Neuronal stem cell (in vitro differentiated cells): ENCODE measurements at regions not wholly inside any gene's neighbourhood (a gene's known extent, or its start where the extent isn't known, plus 50 kb on each side); places are given as distances from the start of the nearest gene placed in this dataset.
A peak's percentile ranks its signal among the peaks of the same experiment; 100 is the strongest.

Experiments used
- DNase-seq: peaks from one replicate; pipeline ENCODE4 v3.0.0-alpha.2; 2013; ENCODE audit warnings: low spot score
- H2AFZ ChIP-seq: one replicate; pipeline ENCODE4 v1.6.1; 2013; ENCODE audit warnings: mild to moderate bottlenecking, low read length, inconsistent platforms
- H2AK5ac ChIP-seq: 2 replicates; pipeline ENCODE4 v1.6.1; 2013; ENCODE audit warnings: low read depth, mild to moderate bottlenecking, inconsistent platforms, low read length, moderate library complexity, mixed read lengths
- H2BK120ac ChIP-seq: 2 replicates; pipeline ENCODE4 v1.6.1; 2013; ENCODE audit warnings: low read depth, mild to moderate bottlenecking, inconsistent platforms, low read length, moderate library complexity, mixed read lengths
- H2BK12ac ChIP-seq: one replicate; pipeline ENCODE4 v1.6.1; 2013; ENCODE audit warnings: low read length, inconsistent platforms
- H2BK15ac ChIP-seq: 2 replicates; pipeline ENCODE4 v1.6.1; 2013; ENCODE audit warnings: mild to moderate bottlenecking, low read length, inconsistent platforms, mixed read lengths
- H2BK5ac ChIP-seq: one replicate; pipeline ENCODE4 v1.6.1; 2013; ENCODE audit warnings: inconsistent platforms, mild to moderate bottlenecking, low read length, moderate library complexity
- H3K14ac ChIP-seq: one replicate; pipeline ENCODE4 v1.6.1; 2013; ENCODE audit warnings: low read length, inconsistent platforms
- H3K18ac ChIP-seq: 2 replicates; pipeline ENCODE4 v1.6.1; 2013; ENCODE audit warnings: low read length, inconsistent platforms
- H3K23ac ChIP-seq: 2 replicates; pipeline ENCODE4 v1.6.1; 2013; ENCODE audit warnings: low read depth, mild to moderate bottlenecking, mixed read lengths, low read length, inconsistent platforms; ENCODE audit not compliant: poor library complexity
- H3K27ac ChIP-seq: replicated peaks from 3 replicates; pipeline ENCODE4 v1.5.1; 2013; ENCODE audit warnings: low read length, inconsistent platforms
- H3K27me3 ChIP-seq, 3 experiments: 2 replicates each; pipeline ENCODE4 v1.6.1; 2013; ENCODE audit warnings: low read length in 3 of 3, mild to moderate bottlenecking in 2 of 3, inconsistent platforms in 1 of 3, low read depth in 1 of 3, mixed read lengths in 1 of 3, moderate library complexity in 1 of 3; ENCODE audit not compliant: control insufficient read depth in 3 of 3, insufficient read depth in 3 of 3
- H3K36me3 ChIP-seq, 2 donors: replicated peaks in 1 of 2; 2 replicates each; pipeline ENCODE4 v1.6.1; 2013; ENCODE audit warnings: low read length in 2 of 2; ENCODE audit not compliant: control insufficient read depth in 2 of 2, insufficient read depth in 2 of 2
- H3K4ac ChIP-seq: 2 replicates; pipeline ENCODE4 v1.6.1; 2013; ENCODE audit warnings: inconsistent platforms, mild to moderate bottlenecking, low read length, moderate library complexity
- H3K4me1 ChIP-seq, 2 donors: 1 replicate in 1 of 2; 2 replicates in 1 of 2; pipeline ENCODE4 v1.6.1; 2013; ENCODE audit warnings: low read length in 2 of 2, low read depth in 1 of 2; ENCODE audit not compliant: control insufficient read depth in 2 of 2, insufficient read depth in 1 of 2
- H3K4me2 ChIP-seq: one replicate; pipeline ENCODE4 v1.6.1; 2013; ENCODE audit warnings: mild to moderate bottlenecking, low read length, inconsistent platforms; ENCODE audit not compliant: insufficient read depth, poor library complexity, severe bottlenecking
- H3K4me3 ChIP-seq, 2 donors: 2 replicates each; pipeline ENCODE4 v1.5.1; 2013; ENCODE audit warnings: low read length in 2 of 2, mild to moderate bottlenecking in 2 of 2, inconsistent platforms in 1 of 2, moderate library complexity in 1 of 2
- H3K79me1 ChIP-seq: one replicate; pipeline ENCODE4 v1.6.1; 2013; ENCODE audit warnings: low read depth, mild to moderate bottlenecking, inconsistent platforms, low read length, moderate library complexity
- H3K9ac ChIP-seq: one replicate; pipeline ENCODE4 v1.6.1; 2013; ENCODE audit warnings: mild to moderate bottlenecking, low read depth, low read length, inconsistent platforms; ENCODE audit not compliant: poor library complexity
- H3K9me3 ChIP-seq, 2 donors: replicated peaks in 1 of 2; 2 replicates each; pipeline versions ENCODE3 to v1.6.1; 2013; ENCODE audit warnings: low read length in 2 of 2, mild to moderate bottlenecking in 2 of 2, inconsistent platforms in 1 of 2, low read depth in 1 of 2, mixed read lengths in 1 of 2, moderate library complexity in 1 of 2; ENCODE audit not compliant: control insufficient read depth in 2 of 2, insufficient read depth in 1 of 2
- H4K8ac ChIP-seq: one replicate; pipeline ENCODE4 v1.6.1; 2013; ENCODE audit warnings: low read depth, mild to moderate bottlenecking, inconsistent platforms, low read length, moderate library complexity
- H4K91ac ChIP-seq: one replicate; pipeline ENCODE4 v1.6.1; 2013; ENCODE audit warnings: low read length, low read depth, mild to moderate bottlenecking, inconsistent platforms; ENCODE audit not compliant: poor library complexity
- WGBS, 2 donors: extraction: QIAGEN DNeasy Blood & Tissue Kit; methylation state at CpG; one replicate each; pipeline ENCODE4 v1.1.7; 2013; ENCODE audit warnings: missing lambda C conversion rate in 2 of 2, mixed read lengths in 1 of 2; ENCODE audit not compliant: insufficient read length in 2 of 2, insufficient replicate concordance in 1 of 2; ENCODE audit errors: extremely low coverage in 2 of 2; 5-methylcytosine and 5-hydroxymethylcytosine counted together

GRCh38 chr10:3408603-3409365, 236.2 kb upstream of the PITRM1 start:
- Histone ChIP-seq H3K9ac (no peak overlapping the region), H2BK5ac (no peak overlapping the region), H3K27ac (no peak overlapping the region), H2AFZ (no peak overlapping the region), H3K79me1 (no peaks in the 10 kb centered on the region), H3K14ac (peak overlapping the region; percentile 10), H4K91ac (no peak overlapping the region), H3K27me3 (no peaks in the 10 kb centered on the region), H2BK120ac (no peak overlapping the region), H3K9me3 (peaks cover 2 to 5% of the 10 kb centered on the region in 2 donors), H2AK5ac (no peak overlapping the region), H3K4ac (no peak overlapping the region), H4K8ac (no peak overlapping the region), H2BK15ac (no peak overlapping the region), H2BK12ac (no peak overlapping the region), H3K4me3 (no peak overlapping the region), H3K4me1 (no peaks in the 10 kb centered on the region), H3K18ac (no peak overlapping the region), H3K36me3 (no peaks in the 10 kb centered on the region), H3K4me2 (no peak overlapping the region), H3K23ac (no peak overlapping the region)
- no peak for DNase-seq
- no CpG with 5 or more reads among the region's 6 CpGs for WGBS, 2 donors

DNA sequence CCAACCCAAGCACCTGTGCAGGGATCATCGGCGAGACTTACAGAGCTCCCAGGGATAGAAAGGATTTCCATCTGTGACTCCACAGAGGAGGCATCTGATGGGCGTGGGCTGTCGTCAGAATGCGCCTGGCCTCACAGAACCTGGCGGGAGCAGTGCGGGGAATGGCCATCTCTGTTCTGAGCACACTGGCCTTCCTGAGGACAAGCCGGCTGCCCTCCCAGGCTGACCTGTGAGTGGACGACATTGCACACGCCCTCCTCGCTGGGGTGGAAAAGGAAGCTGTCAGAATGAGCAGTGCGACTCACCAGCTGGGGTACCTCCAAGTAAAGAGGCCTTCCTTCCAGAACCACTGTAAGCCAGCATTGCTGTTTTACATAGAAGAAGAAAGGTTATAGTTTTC, 234.6 kb upstream of the PITRM1 start:
- Histone ChIP-seq H3K18ac (no peak overlapping the region), H3K9me3 (peaks cover 2 to 5% of the 10 kb centered on the region in 2 donors), H3K27ac (no peak overlapping the region), H4K91ac (no peak overlapping the region), H4K8ac (no peak overlapping the region), H2BK5ac (no peak overlapping the region), H3K4me1 (no peaks in the 10 kb centered on the region), H3K4me2 (no peak overlapping the region), H2BK120ac (no peak overlapping the region), H3K23ac (no peak overlapping the region), H3K14ac (no peak overlapping the region), H2BK15ac (no peak overlapping the region), H3K4me3 (no peak overlapping the region), H3K36me3 (no peaks in the 10 kb centered on the region), H3K9ac (no peak overlapping the region), H3K79me1 (no peaks in the 10 kb centered on the region), H3K4ac (no peak overlapping the region), H2AFZ (no peak overlapping the region), H2BK12ac (no peak overlapping the region), H3K27me3 (no peaks in the 10 kb centered on the region), H2AK5ac (no peak overlapping the region)
- DNase-seq = no peak
- WGBS, 2 donors = no CpG with 5 or more reads among the region's 12 CpGs

DNA sequence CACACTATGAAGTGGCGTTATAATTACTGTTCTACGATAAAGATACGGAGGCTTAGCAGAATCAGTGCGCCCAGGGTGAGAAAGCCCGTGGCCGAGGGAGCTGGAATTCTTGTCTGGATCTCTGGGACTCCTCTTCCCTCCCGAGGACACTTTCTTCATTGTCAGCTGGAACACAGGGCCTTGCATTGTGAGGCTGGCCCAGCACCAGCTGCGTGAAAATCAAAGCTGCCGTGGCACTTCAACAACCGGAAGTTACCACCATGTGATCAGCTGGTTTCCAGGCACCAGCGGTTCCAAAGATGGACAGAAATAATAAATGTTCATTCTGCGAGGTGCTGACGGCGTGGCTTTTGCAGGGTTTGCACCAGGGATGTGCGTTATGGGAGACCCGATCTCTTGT, 234.0 kb upstream of the PITRM1 start:
- H2BK120ac ChIP-seq = no peak overlapping the region
- H2AK5ac ChIP-seq = no peak overlapping the region
- no peaks in the 10 kb centered on the region for H3K27me3 ChIP-seq
- H3K36me3 ChIP-seq = no peaks in the 10 kb centered on the region
- no peak overlapping the region for H3K27ac ChIP-seq
- H3K4ac ChIP-seq = no peak overlapping the region
- no peak overlapping the region for H4K8ac ChIP-seq
- no peak for DNase-seq
- no peak overlapping the region for H4K91ac ChIP-seq
- H3K23ac ChIP-seq = no peak overlapping the region
- H2BK15ac ChIP-seq = no peak overlapping the region
- H3K18ac ChIP-seq = no peak overlapping the region
- H3K14ac ChIP-seq = no peak overlapping the region
- H3K9ac ChIP-seq = no peak overlapping the region
- H2BK5ac ChIP-seq = no peak overlapping the region
- no peak overlapping the region for H2BK12ac ChIP-seq
- no peaks in the 10 kb centered on the region for H3K4me1 ChIP-seq
- peaks cover 2 to 5% of the 10 kb centered on the region in 2 donors for H3K9me3 ChIP-seq
- H3K79me1 ChIP-seq = no peaks in the 10 kb centered on the region
- H3K4me3 ChIP-seq = no peak overlapping the region
- WGBS, 2 donors = no CpG with 5 or more reads among the region's 16 CpGs
- H2AFZ ChIP-seq = no peak overlapping the region
- no peak overlapping the region for H3K4me2 ChIP-seq

GRCh38 chr10:3404381-3404780, 231.8 kb upstream of the PITRM1 start:
- H2AFZ ChIP-seq = no peak overlapping the region
- no peak overlapping the region for H2BK12ac ChIP-seq
- no peak overlapping the region for H3K27ac ChIP-seq
- H2BK120ac ChIP-seq = no peak overlapping the region
- H3K18ac ChIP-seq = peak overlapping the region; percentile 5
- no peak overlapping the region for H3K4me3 ChIP-seq
- H3K9ac ChIP-seq = no peak overlapping the region
- WGBS, 2 donors = no CpG with 5 or more reads among the region's 15 CpGs
- H2BK15ac ChIP-seq = no peak overlapping the region
- no peaks in the 10 kb centered on the region for H3K79me1 ChIP-seq
- no peak for DNase-seq
- H3K4me2 ChIP-seq = no peak overlapping the region
- H4K91ac ChIP-seq = no peak overlapping the region
- H3K23ac ChIP-seq = no peak overlapping the region
- H3K4me1 ChIP-seq = peaks cover under 1 to 7% of the 10 kb centered on the region in 2 donors
- peaks cover 0 to 5% of the 10 kb centered on the region in 2 donors for H3K9me3 ChIP-seq
- no peak overlapping the region for H2BK5ac ChIP-seq
- H3K27me3 ChIP-seq = no peaks in the 10 kb centered on the region
- H3K14ac ChIP-seq = no peak overlapping the region
- no peak overlapping the region for H3K4ac ChIP-seq
- no peaks in the 10 kb centered on the region for H3K36me3 ChIP-seq
- no peak overlapping the region for H4K8ac ChIP-seq
- no peak overlapping the region for H2AK5ac ChIP-seq
